ENCODE measurements at regions not wholly inside any gene's neighbourhood (a gene's known extent, or its start where the extent isn't known, plus 50 kb on each side); places are given as distances from the start of the nearest gene placed in this dataset.

DNA sequence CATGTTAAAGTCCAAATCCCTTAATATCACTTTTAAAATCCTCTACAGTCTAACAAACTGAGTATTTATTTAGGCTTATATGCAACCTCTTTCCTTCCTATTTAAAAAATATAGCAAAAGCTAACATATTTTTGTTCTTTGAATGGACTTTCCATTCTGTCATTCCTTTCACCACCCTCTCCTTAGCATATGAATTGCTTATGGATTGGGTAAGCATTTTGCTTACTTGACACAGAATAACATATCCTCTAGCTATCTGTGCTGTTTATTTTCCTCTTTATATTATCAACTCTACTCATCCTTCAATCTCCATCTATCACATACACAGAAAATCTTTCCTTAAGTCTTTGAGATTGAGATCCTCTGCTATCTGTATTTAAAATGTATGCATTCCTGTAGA is 206.1 kb upstream of the NEIL3 start:
- Histone ChIP-seq H2AFZ (ENCODE audit: low read length) (no peak overlapping the region), H4K20me1 (ENCODE audit: insufficient read depth, low read length) (no peaks in the 10 kb centered on the region), H3K9me3 (ENCODE audit: low read length) (no peaks in the 10 kb centered on the region), H3K4me2 (ENCODE audit: low read depth, low read length) (no peak overlapping the region), H3K4me1 (ENCODE audit: insufficient read depth, low read length) (no peaks in the 10 kb centered on the region), H3K27ac (ENCODE audit: extremely low read length, insufficient read depth, low read length) (no peak overlapping the region), H3K4me3 (replicated peaks in 1 of 3; ENCODE audit: insufficient read depth in 1 of 3, low read depth in 2 of 3, low read length in 3 of 3) (no peak overlapping the region), H3K79me2 (ENCODE audit: insufficient read depth, low read length) (no peaks in the 10 kb centered on the region), H3K27me3 (ENCODE audit: control insufficient read depth in 1 of 2, insufficient read depth in 2 of 2, low read length in 2 of 2) (no peaks in the 10 kb centered on the region), H3K9ac (ENCODE audit: insufficient read depth, low read depth, low read length) (no peak overlapping the region), H3K36me3 (replicated peaks in 1 of 2; ENCODE audit: control insufficient read depth in 1 of 2, insufficient read depth in 2 of 2, low read length in 2 of 2) (no peaks in the 10 kb centered on the region)
- ChIA-PET POLR2A (no interaction called here), CTCF (ENCODE audit: low intra/inter-chr PET ratio, low total read pairs) (no interaction called here)
- no TSS peak for BruUV-seq (replicated peaks)
- TF ChIP-seq ASH2L (IDR thresholded peaks at IDR 0.05; ENCODE audit: insufficient read length, low read depth, low read length) (no peak), SP140L (CRISPR knock-in tag; IDR thresholded peaks at IDR 0.05; ENCODE audit: borderline replicate concordance) (no peak), ELF3 (CRISPR knock-in tag; IDR thresholded peaks at IDR 0.05) (no peak), MBNL3 (CRISPR knock-in tag; conservative IDR thresholded peaks at IDR 0.05) (no peak)
- TF ChIP-seq, protein P1, sequence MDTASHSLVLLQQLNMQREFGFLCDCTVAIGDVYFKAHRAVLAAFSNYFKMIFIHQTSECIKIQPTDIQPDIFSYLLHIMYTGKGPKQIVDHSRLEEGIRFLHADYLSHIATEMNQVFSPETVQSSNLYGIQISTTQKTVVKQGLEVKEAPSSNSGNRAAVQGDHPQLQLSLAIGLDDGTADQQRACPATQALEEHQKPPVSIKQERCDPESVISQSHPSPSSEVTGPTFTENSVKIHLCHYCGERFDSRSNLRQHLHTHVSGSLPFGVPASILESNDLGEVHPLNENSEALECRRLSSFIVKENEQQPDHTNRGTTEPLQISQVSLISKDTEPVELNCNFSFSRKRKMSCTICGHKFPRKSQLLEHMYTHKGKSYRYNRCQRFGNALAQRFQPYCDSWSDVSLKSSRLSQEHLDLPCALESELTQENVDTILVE (CRISPR knock-in tag; IDR thresholded peaks at IDR 0.05) = no peak
- TF ChIP-seq, protein P2, sequence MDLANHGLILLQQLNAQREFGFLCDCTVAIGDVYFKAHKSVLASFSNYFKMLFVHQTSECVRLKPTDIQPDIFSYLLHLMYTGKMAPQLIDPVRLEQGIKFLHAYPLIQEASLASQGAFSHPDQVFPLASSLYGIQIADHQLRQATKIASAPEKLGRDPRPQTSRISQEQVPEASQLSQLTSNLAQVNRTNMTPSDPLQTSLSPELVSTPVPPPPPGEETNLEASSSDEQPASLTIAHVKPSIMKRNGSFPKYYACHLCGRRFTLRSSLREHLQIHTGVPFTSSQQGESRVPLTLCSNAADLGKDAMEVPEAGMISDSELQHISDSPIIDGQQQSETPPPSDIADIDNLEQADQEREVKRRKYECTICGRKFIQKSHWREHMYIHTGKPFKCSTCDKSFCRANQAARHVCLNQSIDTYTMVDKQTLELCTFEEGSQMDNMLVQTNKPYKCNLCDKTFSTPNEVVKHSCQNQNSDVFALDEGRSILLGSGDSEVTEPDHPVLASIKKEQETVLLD (CRISPR knock-in tag; IDR thresholded peaks at IDR 0.05; ENCODE audit: low read depth) = no peak
- in situ Hi-C loops (cut with HindIII; ENCODE audit: extremely low pct_ligation_motif_present, low pct_unique_long_range_greater_than_20kb) = no loop called here
- no peak for FAIRE-seq
- intact Hi-C loops (cut with micrococcal nuclease; ENCODE audit: unreplicated experiment) = no loop called here
- no peak for DNase-seq (ENCODE audit: low spot score)
- no peak for ATAC-seq

DNA sequence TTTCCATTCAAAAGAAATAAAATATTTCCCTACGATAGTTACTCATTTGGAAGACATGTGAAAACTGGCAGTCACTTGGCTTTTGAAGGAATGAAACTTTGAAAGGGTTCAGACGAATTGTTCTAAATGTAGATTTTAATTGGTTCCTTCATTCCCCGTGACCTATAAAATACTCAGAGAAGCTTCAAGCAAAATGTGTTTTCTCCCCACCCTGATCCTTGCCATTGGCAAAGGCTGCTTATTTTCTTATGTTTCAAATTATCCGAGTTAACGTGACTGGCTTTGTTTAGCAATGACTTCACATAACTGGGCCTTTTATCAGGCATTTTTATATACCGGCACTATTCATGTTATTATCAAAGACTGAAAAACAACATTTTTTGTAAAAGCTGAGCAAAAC is 204.1 kb upstream of the NEIL3 start:
- no peak for FAIRE-seq
- H3K4me3 ChIP-seq (replicated peaks in 1 of 3; ENCODE audit: insufficient read depth in 1 of 3, low read depth in 2 of 3, low read length in 3 of 3) = no peak overlapping the region
- H3K9ac ChIP-seq (ENCODE audit: insufficient read depth, low read depth, low read length) = no peak overlapping the region
- ChIA-PET POLR2A (no interaction called here), CTCF (ENCODE audit: low intra/inter-chr PET ratio, low total read pairs) (no interaction called here)
- no peaks in the 10 kb centered on the region for H3K27me3 ChIP-seq (ENCODE audit: control insufficient read depth in 1 of 2, insufficient read depth in 2 of 2, low read length in 2 of 2)
- H3K36me3 ChIP-seq (replicated peaks in 1 of 2; ENCODE audit: control insufficient read depth in 1 of 2, insufficient read depth in 2 of 2, low read length in 2 of 2) = no peaks in the 10 kb centered on the region
- no peak overlapping the region for H3K27ac ChIP-seq (ENCODE audit: extremely low read length, insufficient read depth, low read length)
- H3K4me2 ChIP-seq (ENCODE audit: low read depth, low read length) = no peak overlapping the region
- ATAC-seq = no peak
- no peaks in the 10 kb centered on the region for H3K4me1 ChIP-seq (ENCODE audit: insufficient read depth, low read length)
- 17% methylated on average over 6 of the region's 6 CpGs for WGBS (ENCODE audit: low lambda C conversion rate)
- no peak for DNase-seq (ENCODE audit: low spot score)
- no peak overlapping the region for H2AFZ ChIP-seq (ENCODE audit: low read length)
- no peaks in the 10 kb centered on the region for H3K79me2 ChIP-seq (ENCODE audit: insufficient read depth, low read length)
- in situ Hi-C loops (cut with HindIII; ENCODE audit: extremely low pct_ligation_motif_present, low pct_unique_long_range_greater_than_20kb) = no loop called here
- BruUV-seq (replicated peaks) = no TSS peak
- H4K20me1 ChIP-seq (ENCODE audit: insufficient read depth, low read length) = no peaks in the 10 kb centered on the region
- no peaks in the 10 kb centered on the region for H3K9me3 ChIP-seq (ENCODE audit: low read length)
- intact Hi-C loops (cut with micrococcal nuclease; ENCODE audit: unreplicated experiment) = no loop called here
- TF ChIP-seq ZNF883 (CRISPR knock-in tag; IDR thresholded peaks at IDR 0.05; ENCODE audit: not compliant biosample characterization) = no peak
- TF ChIP-seq, protein P3, sequence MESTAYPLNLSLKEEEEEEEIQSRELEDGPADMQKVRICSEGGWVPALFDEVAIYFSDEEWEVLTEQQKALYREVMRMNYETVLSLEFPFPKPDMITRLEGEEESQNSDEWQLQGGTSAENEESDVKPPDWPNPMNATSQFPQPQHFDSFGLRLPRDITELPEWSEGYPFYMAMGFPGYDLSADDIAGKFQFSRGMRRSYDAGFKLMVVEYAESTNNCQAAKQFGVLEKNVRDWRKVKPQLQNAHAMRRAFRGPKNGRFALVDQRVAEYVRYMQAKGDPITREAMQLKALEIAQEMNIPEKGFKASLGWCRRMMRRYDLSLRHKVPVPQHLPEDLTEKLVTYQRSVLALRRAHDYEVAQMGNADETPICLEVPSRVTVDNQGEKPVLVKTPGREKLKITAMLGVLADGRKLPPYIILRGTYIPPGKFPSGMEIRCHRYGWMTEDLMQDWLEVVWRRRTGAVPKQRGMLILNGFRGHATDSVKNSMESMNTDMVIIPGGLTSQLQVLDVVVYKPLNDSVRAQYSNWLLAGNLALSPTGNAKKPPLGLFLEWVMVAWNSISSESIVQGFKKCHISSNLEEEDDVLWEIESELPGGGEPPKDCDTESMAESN (CRISPR knock-in tag; conservative IDR thresholded peaks at IDR 0.05) = no peak
- TF ChIP-seq REXO4 (CRISPR knock-in tag; IDR thresholded peaks at IDR 0.05; ENCODE audit: borderline replicate concordance) = no peak
- no peak for TF ChIP-seq ZNF225 (CRISPR knock-in tag; IDR thresholded peaks at IDR 0.05)
- TF ChIP-seq ZMYM3 (CRISPR knock-in tag; IDR thresholded peaks at IDR 0.05) = no peak
- TF ChIP-seq, protein P4, sequence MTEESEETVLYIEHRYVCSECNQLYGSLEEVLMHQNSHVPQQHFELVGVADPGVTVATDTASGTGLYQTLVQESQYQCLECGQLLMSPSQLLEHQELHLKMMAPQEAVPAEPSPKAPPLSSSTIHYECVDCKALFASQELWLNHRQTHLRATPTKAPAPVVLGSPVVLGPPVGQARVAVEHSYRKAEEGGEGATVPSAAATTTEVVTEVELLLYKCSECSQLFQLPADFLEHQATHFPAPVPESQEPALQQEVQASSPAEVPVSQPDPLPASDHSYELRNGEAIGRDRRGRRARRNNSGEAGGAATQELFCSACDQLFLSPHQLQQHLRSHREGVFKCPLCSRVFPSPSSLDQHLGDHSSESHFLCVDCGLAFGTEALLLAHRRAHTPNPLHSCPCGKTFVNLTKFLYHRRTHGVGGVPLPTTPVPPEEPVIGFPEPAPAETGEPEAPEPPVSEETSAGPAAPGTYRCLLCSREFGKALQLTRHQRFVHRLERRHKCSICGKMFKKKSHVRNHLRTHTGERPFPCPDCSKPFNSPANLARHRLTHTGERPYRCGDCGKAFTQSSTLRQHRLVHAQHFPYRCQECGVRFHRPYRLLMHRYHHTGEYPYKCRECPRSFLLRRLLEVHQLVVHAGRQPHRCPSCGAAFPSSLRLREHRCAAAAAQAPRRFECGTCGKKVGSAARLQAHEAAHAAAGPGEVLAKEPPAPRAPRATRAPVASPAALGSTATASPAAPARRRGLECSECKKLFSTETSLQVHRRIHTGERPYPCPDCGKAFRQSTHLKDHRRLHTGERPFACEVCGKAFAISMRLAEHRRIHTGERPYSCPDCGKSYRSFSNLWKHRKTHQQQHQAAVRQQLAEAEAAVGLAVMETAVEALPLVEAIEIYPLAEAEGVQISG (CRISPR knock-in tag; IDR thresholded peaks at IDR 0.05) = no peak
- TF ChIP-seq ZKSCAN1 (IDR thresholded peaks at IDR 0.05; ENCODE audit: low read length) = no peak
